GM23338 (cell line): ENCODE measurements at regions not wholly inside any gene's neighbourhood (a gene's known extent, or its start where the extent isn't known, plus 50 kb on each side); places are given as distances from the start of the nearest gene placed in this dataset.
A peak's percentile ranks its signal among the peaks of the same experiment; 100 is the strongest.
"Not testable (repeated sequence)": the region's sequence is repeated elsewhere in the genome, so short reads cannot be mapped to it uniquely, and the experiment has no call there.

Experiments
- ATAC-seq: fragments of 200-7000 bp; cut with Tn5 transposase; 3 replicates; pipeline ENCODE4 v1.9.1; 2020
- DNase-seq: peaks from one replicate; pipeline ENCODE4 v3.0.0-alpha.2; 2015; ENCODE audit warnings: low spot score
- H2AFZ ChIP-seq: fragments of 200-600 bp; sonication (generic); 2 replicates; pipeline ENCODE4 v1.8.0; 2016; ENCODE audit warnings: antibody characterized with exemption, mild to moderate bottlenecking, moderate library complexity
- H3F3A ChIP-seq: fragments of 200-600 bp; sonication (generic); replicated peaks from 2 replicates; pipeline ENCODE4 v1.8.0; 2017; ENCODE audit warnings: antibody characterized with exemption, mixed run types, low read depth
- H3K27ac ChIP-seq: fragments of 200-600 bp; sonication (generic); 2 replicates; pipeline ENCODE4 v1.6.1; 2016; ENCODE audit warnings: low read depth
- H3K27me3 ChIP-seq: fragments of 200-600 bp; sonication (generic); 2 replicates; pipeline ENCODE4 v1.8.0; 2016; ENCODE audit warnings: mild to moderate bottlenecking, mixed run types, moderate library complexity; ENCODE audit not compliant: insufficient read depth
- H3K36me3 ChIP-seq: fragments of 200-600 bp; sonication (generic); 2 replicates; pipeline ENCODE4 v1.8.0; 2016; ENCODE audit warnings: mild to moderate bottlenecking; ENCODE audit not compliant: insufficient read depth
- H3K4me1 ChIP-seq: fragments of 200-600 bp; sonication (generic); 2 replicates; pipeline ENCODE4 v1.8.0; 2016; ENCODE audit warnings: mild to moderate bottlenecking, moderate library complexity; ENCODE audit not compliant: insufficient read depth
- H3K4me2 ChIP-seq: fragments of 200-600 bp; sonication (generic); 2 replicates; pipeline ENCODE4 v1.7.1; 2017; ENCODE audit warnings: mixed run types
- H3K4me3 ChIP-seq: fragments of 200-600 bp; sonication (generic); 2 replicates; pipeline ENCODE4 v1.6.1; 2016; ENCODE audit warnings: mixed run types
- H3K79me2 ChIP-seq: fragments of 200-600 bp; sonication (generic); replicated peaks from 2 replicates; pipeline ENCODE4 v1.8.0; 2017; ENCODE audit warnings: mild to moderate bottlenecking; ENCODE audit not compliant: insufficient read depth
- H3K9me2 ChIP-seq: fragments of 200-600 bp; sonication (generic); 2 replicates; pipeline ENCODE4 v1.8.0; 2017; ENCODE audit not compliant: insufficient read depth
- H4K20me1 ChIP-seq: fragments of 200-600 bp; sonication (generic); replicated peaks from 2 replicates; pipeline ENCODE4 v1.8.0; 2017; ENCODE audit warnings: mild to moderate bottlenecking; ENCODE audit not compliant: insufficient read depth
- H3K27ac Mint-ChIP-seq: 2 replicates; pipeline ENCODE4 v1.8.0; 2020; ENCODE audit warnings: inconsistent platforms, mild to moderate bottlenecking, moderate library complexity, mixed read lengths
- H3K27me3 Mint-ChIP-seq: 3 replicates; pipeline ENCODE4 v1.8.0; 2022; ENCODE audit warnings: low read depth, mild to moderate bottlenecking, moderate library complexity, mixed read lengths, inconsistent platforms; ENCODE audit not compliant: insufficient read depth, poor library complexity
- H3K36me3 Mint-ChIP-seq: 3 replicates; pipeline ENCODE4 v1.8.0; 2021; ENCODE audit warnings: low read depth, mild to moderate bottlenecking, inconsistent platforms, moderate library complexity, mixed read lengths
- H3K4me1 Mint-ChIP-seq: 3 replicates; pipeline ENCODE4 v1.8.0; 2020; ENCODE audit warnings: mild to moderate bottlenecking, inconsistent platforms, mixed read lengths
- H3K4me3 Mint-ChIP-seq: 3 replicates; pipeline ENCODE4 v1.8.0; 2021; ENCODE audit warnings: moderate library complexity, mild to moderate bottlenecking, inconsistent platforms, mixed read lengths
- H3K9me3 Mint-ChIP-seq: 3 replicates; pipeline ENCODE4 v1.8.0; 2020; ENCODE audit warnings: moderate library complexity, mild to moderate bottlenecking, inconsistent platforms, mixed read lengths
- CTCF ChIP-seq, 2 experiments: fragments of 200-600 bp in 1 of 2; sonication (generic) in 1 of 2; conservative IDR thresholded peaks; 2 replicates each; pipeline versions ENCODE4 v1.5.1 to v1.6.1; 2016 to 2017; ENCODE audit warnings: antibody characterized with exemption in 2 of 2, low read depth in 2 of 2, mild to moderate bottlenecking in 2 of 2, moderate library complexity in 1 of 2
- EZH2 ChIP-seq: fragments of 200-600 bp; sonication (generic); IDR thresholded peaks from one replicate; pipeline ENCODE4 v1.8.0; 2017; ENCODE audit warnings: antibody characterized with exemption, mild to moderate bottlenecking, low read depth; ENCODE audit not compliant: unreplicated experiment
- EZH2phosphoT487 ChIP-seq: fragments of 200-600 bp; sonication (generic); IDR thresholded peaks from one replicate; pipeline ENCODE4 v1.8.1; 2018; ENCODE audit warnings: antibody characterized with exemption; ENCODE audit not compliant: unreplicated experiment
- JUNB ChIP-seq: IDR thresholded peaks from one replicate; pipeline ENCODE4 v1.6.1; 2016; ENCODE audit warnings: antibody characterized with exemption; ENCODE audit not compliant: unreplicated experiment
- NANOG ChIP-seq: IDR thresholded peaks from 2 replicates; pipeline ENCODE4 v1.6.1; 2016; ENCODE audit warnings: antibody characterized with exemption, borderline replicate concordance
- ZNF114 ChIP-seq: fragments of 250-450 bp; sonication (Bioruptor Pico); IDR thresholded peaks from 2 replicates; pipeline ENCODE4 v1.5.0; 2020; ENCODE audit warnings: mild to moderate bottlenecking, moderate library complexity
- ZNF331 ChIP-seq: fragments of 250-450 bp; sonication (Bioruptor Pico); IDR thresholded peaks from 2 replicates; pipeline ENCODE4 v1.5.0; 2020; ENCODE audit warnings: low read depth, mild to moderate bottlenecking, moderate library complexity
- ZNF462 ChIP-seq: fragments of 250-450 bp; sonication (Bioruptor Pico); IDR thresholded peaks from 2 replicates; pipeline ENCODE4 v1.5.0; 2020; ENCODE audit warnings: mild to moderate bottlenecking, moderate library complexity

- no peak for TF ChIP-seq ZNF462 (CRISPR knock-in tag)
These were observed 890.0 kb upstream of the CITED2 start (continued) for GRCh38 chr6:140264431-140264830.

- not testable (repeated sequence) for H3K9me2 ChIP-seq, H3K4me3 ChIP-seq, DNase-seq, ATAC-seq, H3F3A ChIP-seq, H3K27me3 Mint-ChIP-seq, H4K20me1 ChIP-seq, H3K27ac Mint-ChIP-seq, H3K4me3 Mint-ChIP-seq, H2AFZ ChIP-seq, H3K27me3 ChIP-seq, H3K4me1 Mint-ChIP-seq, H3K36me3 ChIP-seq, H3K4me2 ChIP-seq, H3K79me2 ChIP-seq
- H3K36me3 Mint-ChIP-seq: peaks cover 48% of the 10 kb centered on the region
- peak overlapping the region; percentile 91; the same call in 1 of the 2 replicates for H3K27ac ChIP-seq
- H3K4me1 ChIP-seq: 0 out of 2 replicates have a peak, but pooled peaks cover 13% of the 10 kb centered on the region
- peaks cover 40% of the 10 kb centered on the region for H3K9me3 Mint-ChIP-seq
These were observed 883.9 kb upstream of the CITED2 start for GRCh38 chr6:140258302-140258701.

GRCh38 chr6:140256248-140256647 is 881.8 kb upstream of the CITED2 start:
- ATAC-seq: no peak
- no peak overlapping the region for H3K4me3 ChIP-seq

More at GRCh38 chr6:140256248-140256647, 881.8 kb upstream of the CITED2 start:
- peak; percentile 1 for DNase-seq
- H3F3A ChIP-seq: no peaks in the 10 kb centered on the region
- peaks cover 8% of the 10 kb centered on the region; the same call in 1 of the 2 replicates for H3K9me2 ChIP-seq
- Mint-ChIP-seq H3K27me3 (peaks cover 2% of the 10 kb centered on the region), H3K9me3 (peaks cover 20% of the 10 kb centered on the region), H3K4me1 (peaks cover 7% of the 10 kb centered on the region), H3K36me3 (peaks cover 28% of the 10 kb centered on the region), H3K4me3 (no peak overlapping the region), H3K27ac (no peak overlapping the region)
- H3K4me1 ChIP-seq: 0 out of 2 replicates have a peak, but pooled peaks cover 13% of the 10 kb centered on the region
- H3K79me2 ChIP-seq: no peaks in the 10 kb centered on the region
- no peak overlapping the region for H3K4me2 ChIP-seq
- H4K20me1 ChIP-seq: no peaks in the 10 kb centered on the region
- TF ChIP-seq EZH2 (no peak), ZNF331 (CRISPR knock-in tag) (no peak), EZH2phosphoT487 (no peak), ZNF114 (CRISPR knock-in tag) (no peak), CTCF (conservative IDR thresholded peaks at IDR 0.05; ENCODE audit: low read depth in 2 of 2) (no peak), JUNB (no peak), NANOG (peak; percentile 32; the same call in 1 of the 2 replicates)
- no peak overlapping the region for H2AFZ ChIP-seq
- H3K27me3 ChIP-seq: no peaks in the 10 kb centered on the region
- H3K27ac ChIP-seq: peak overlapping the region; percentile 15; the same call in 1 of the 2 replicates
- no peaks in the 10 kb centered on the region for H3K36me3 ChIP-seq
